ENCODE measurements at regions not wholly inside any gene's neighbourhood (a gene's known extent, or its start where the extent isn't known, plus 50 kb on each side); places are given as distances from the start of the nearest gene placed in this dataset.

- TF ChIP-seq CTCF (IDR thresholded peaks at IDR 0.05; ENCODE audit: low read depth, low read length) (no peak), POLR2A (IDR thresholded peaks at IDR 0.05; ENCODE audit: extremely low read depth, insufficient read length) (no peak), MAX (IDR thresholded peaks at IDR 0.05; ENCODE audit: low read depth, low read length) (no peak), MYC (IDR thresholded peaks at IDR 0.05; ENCODE audit: low read depth, low read length) (no peak)
Measured at GRCh38 chr11:19428206-19429002, 187.7 kb upstream of the E2F8 start.

Data from NB4 (cell line).